ENCODE measurements at regions not wholly inside any gene's neighbourhood (a gene's known extent, or its start where the extent isn't known, plus 50 kb on each side); places are given as distances from the start of the nearest gene placed in this dataset.

- TF ChIP-seq BACH2 (CRISPR knock-in tag; IDR thresholded peaks at IDR 0.05; ENCODE audit: borderline replicate concordance) (no peak), ZNF8 (CRISPR knock-in tag; IDR thresholded peaks at IDR 0.05) (no peak)
- TF ChIP-seq, protein P1, sequence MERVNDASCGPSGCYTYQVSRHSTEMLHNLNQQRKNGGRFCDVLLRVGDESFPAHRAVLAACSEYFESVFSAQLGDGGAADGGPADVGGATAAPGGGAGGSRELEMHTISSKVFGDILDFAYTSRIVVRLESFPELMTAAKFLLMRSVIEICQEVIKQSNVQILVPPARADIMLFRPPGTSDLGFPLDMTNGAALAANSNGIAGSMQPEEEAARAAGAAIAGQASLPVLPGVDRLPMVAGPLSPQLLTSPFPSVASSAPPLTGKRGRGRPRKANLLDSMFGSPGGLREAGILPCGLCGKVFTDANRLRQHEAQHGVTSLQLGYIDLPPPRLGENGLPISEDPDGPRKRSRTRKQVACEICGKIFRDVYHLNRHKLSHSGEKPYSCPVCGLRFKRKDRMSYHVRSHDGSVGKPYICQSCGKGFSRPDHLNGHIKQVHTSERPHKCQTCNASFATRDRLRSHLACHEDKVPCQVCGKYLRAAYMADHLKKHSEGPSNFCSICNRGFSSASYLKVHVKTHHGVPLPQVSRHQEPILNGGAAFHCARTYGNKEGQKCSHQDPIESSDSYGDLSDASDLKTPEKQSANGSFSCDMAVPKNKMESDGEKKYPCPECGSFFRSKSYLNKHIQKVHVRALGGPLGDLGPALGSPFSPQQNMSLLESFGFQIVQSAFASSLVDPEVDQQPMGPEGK (CRISPR knock-in tag; IDR thresholded peaks at IDR 0.05; ENCODE audit: borderline replicate concordance), result no peak
These were observed 420.4 kb downstream of the DSC3 start for GRCh38 chr18:30622104-30622503.

Measured in SK-N-SH treated with all-trans-retinoic acid at 6 μM for 48 hours (cell line).